ENCODE measurements at regions not wholly inside any gene's neighbourhood (a gene's known extent, or its start where the extent isn't known, plus 50 kb on each side); places are given as distances from the start of the nearest gene placed in this dataset.
"Not testable (repeated sequence)": the region's sequence is repeated elsewhere in the genome, so short reads cannot be mapped to it uniquely, and the experiment has no call there.

- TF ChIP-seq, protein P1, sequence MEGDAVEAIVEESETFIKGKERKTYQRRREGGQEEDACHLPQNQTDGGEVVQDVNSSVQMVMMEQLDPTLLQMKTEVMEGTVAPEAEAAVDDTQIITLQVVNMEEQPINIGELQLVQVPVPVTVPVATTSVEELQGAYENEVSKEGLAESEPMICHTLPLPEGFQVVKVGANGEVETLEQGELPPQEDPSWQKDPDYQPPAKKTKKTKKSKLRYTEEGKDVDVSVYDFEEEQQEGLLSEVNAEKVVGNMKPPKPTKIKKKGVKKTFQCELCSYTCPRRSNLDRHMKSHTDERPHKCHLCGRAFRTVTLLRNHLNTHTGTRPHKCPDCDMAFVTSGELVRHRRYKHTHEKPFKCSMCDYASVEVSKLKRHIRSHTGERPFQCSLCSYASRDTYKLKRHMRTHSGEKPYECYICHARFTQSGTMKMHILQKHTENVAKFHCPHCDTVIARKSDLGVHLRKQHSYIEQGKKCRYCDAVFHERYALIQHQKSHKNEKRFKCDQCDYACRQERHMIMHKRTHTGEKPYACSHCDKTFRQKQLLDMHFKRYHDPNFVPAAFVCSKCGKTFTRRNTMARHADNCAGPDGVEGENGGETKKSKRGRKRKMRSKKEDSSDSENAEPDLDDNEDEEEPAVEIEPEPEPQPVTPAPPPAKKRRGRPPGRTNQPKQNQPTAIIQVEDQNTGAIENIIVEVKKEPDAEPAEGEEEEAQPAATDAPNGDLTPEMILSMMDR (optimal IDR thresholded peaks at IDR 0.05 in 1 of 3, IDR thresholded peaks at IDR 0.05 in 1 of 3, conservative IDR thresholded peaks at IDR 0.05 in 1 of 3; ENCODE audit: extremely low read depth in 1 of 3, insufficient read depth in 2 of 3, low read length in 3 of 3) = not testable (repeated sequence)
- not testable (repeated sequence) for TF ChIP-seq EZH2 (IDR thresholded peaks at IDR 0.05; ENCODE audit: low read length)
Observed at GRCh38 chr1:144102046-144102745, 130.4 kb upstream of the FAM72C start.

Measured in keratinocyte (primary cell).